K562 (cell line): ENCODE measurements at regions not wholly inside any gene's neighbourhood (a gene's known extent, or its start where the extent isn't known, plus 50 kb on each side); places are given as distances from the start of the nearest gene placed in this dataset.
A peak's percentile ranks its signal among the peaks of the same experiment; 100 is the strongest.

Source experiments
- ATAC-seq: fragments of 200-7000 bp; cut with Tn5 transposase; 3 replicates; pipeline ENCODE4 v1.9.1; 2020; ENCODE audit warnings: moderate library complexity
- BruUV-seq: library from RNA; stranded (reverse); fragments of 400-500 nt; replicated peaks from 2 replicates; lab custom pipeline; 2021; lab: Mats Ljungman, UMichigan
- CTCF ChIA-PET: fragments of 300-600 bp; formaldehyde crosslinking; extraction: SDS; loops from one replicate; lab custom pipeline; 2021; ENCODE audit warnings: low intra/inter-chr PET ratio; lab: Yijun Ruan, JAX
- POLR2A ChIA-PET: fragments of 300-600, 350-650 bp; sonication (Branson Sonifier 250); formaldehyde crosslinking; extraction: SDS; loops from one replicate; lab custom pipeline; 2021; ENCODE audit warnings: antibody characterized with exemption, inconsistent platforms; lab: Yijun Ruan, JAX
- DNase-seq, 4 experiments: peaks; one replicate each; pipeline versions ENCODE4 v3.0.0 to v3.0.0-alpha.2; 2011 to 2018; ENCODE audit warnings: low spot score in 3 of 4, mixed read lengths in 3 of 4; ENCODE audit errors: extremely low read depth in 1 of 4
- FAIRE-seq: peaks from 2 replicates; lab custom pipeline; 2011; peaks lifted over from hg19 to GRCh38; lab: Jason Lieb, UNC
- H2AFZ ChIP-seq: 2 replicates; pipeline ENCODE4 v1.6.0; 2011; ENCODE audit warnings: low read depth, low read length, control low read depth, inconsistent platforms
- H3K27ac ChIP-seq: fragments of 200-600 bp; 3 replicates; pipeline ENCODE4 v1.8.0; 2011; ENCODE audit warnings: low read depth, mild to moderate bottlenecking, control low read depth, inconsistent platforms, low read length, moderate library complexity, mixed read lengths; ENCODE audit errors: extremely low read depth
- H3K27me3 ChIP-seq, 2 experiments: fragments of 300-600 bp in 1 of 2; 2 replicates in 1 of 2; 3 replicates in 1 of 2; pipeline versions ENCODE4 v1.6.0 to v1.8.0; 2011; ENCODE audit warnings: inconsistent platforms in 2 of 2, low read length in 2 of 2, mild to moderate bottlenecking in 1 of 2, mixed read lengths in 1 of 2, moderate library complexity in 1 of 2; ENCODE audit not compliant: control insufficient read depth in 2 of 2, insufficient read depth in 2 of 2
- H3K36me3 ChIP-seq: fragments of 300-600 bp; 3 replicates; pipeline ENCODE4 v1.8.0; 2011; ENCODE audit warnings: mild to moderate bottlenecking, low read length, inconsistent platforms; ENCODE audit not compliant: control insufficient read depth, insufficient read depth
- H3K4me1 ChIP-seq, 2 experiments: fragments of 200-600 bp in 1 of 2; replicated peaks in 1 of 2; 2 replicates in 1 of 2; 3 replicates in 1 of 2; pipeline versions ENCODE4 v1.5.1 to v1.8.0; 2011; ENCODE audit warnings: inconsistent platforms in 2 of 2, low read length in 2 of 2, mild to moderate bottlenecking in 1 of 2, mixed read lengths in 1 of 2, moderate library complexity in 1 of 2; ENCODE audit not compliant: control insufficient read depth in 2 of 2, insufficient read depth in 2 of 2
- H3K4me2 ChIP-seq: 2 replicates; pipeline ENCODE4 v1.6.1; 2011; ENCODE audit warnings: low read length, control low read depth, inconsistent platforms, mixed read lengths; ENCODE audit not compliant: insufficient read depth
- H3K4me3 ChIP-seq: fragments of 200-600 bp; sonication (generic), shearing (Covaris generic); 2 replicates; pipeline ENCODE4 v1.5.1; 2016; ENCODE audit warnings: control low read depth, inconsistent platforms
- H3K79me2 ChIP-seq: fragments of 200-600 bp; 3 replicates; pipeline ENCODE4 v1.8.0; 2011; ENCODE audit warnings: low read length, inconsistent platforms; ENCODE audit not compliant: control insufficient read depth, insufficient read depth
- H3K9ac ChIP-seq, 2 experiments: 2 replicates each; pipeline versions ENCODE4 v1.6.0 to v1.6.1; 2011; ENCODE audit warnings: low read depth in 2 of 2, low read length in 2 of 2, control low read depth in 1 of 2, inconsistent platforms in 1 of 2, mild to moderate bottlenecking in 1 of 2, mixed read lengths in 1 of 2; ENCODE audit not compliant: insufficient read depth in 1 of 2
- H3K9me1 ChIP-seq: one replicate; pipeline ENCODE4 v1.6.0; 2011; ENCODE audit warnings: inconsistent platforms, mild to moderate bottlenecking, low read length, moderate library complexity; ENCODE audit not compliant: control insufficient read depth, insufficient read depth
- H3K9me3 ChIP-seq: replicated peaks from 2 replicates; pipeline ENCODE4 v1.5.1; 2011; ENCODE audit warnings: low read depth, low read length, inconsistent platforms; ENCODE audit not compliant: control insufficient read depth, insufficient read depth
- H4K20me1 ChIP-seq: replicated peaks from 2 replicates; pipeline ENCODE4 v1.6.1; 2011; ENCODE audit warnings: low read length, inconsistent platforms, mixed read lengths; ENCODE audit not compliant: control insufficient read depth, insufficient read depth
- GTF2E2 ChIP-seq: fragments of 200-800 bp; sonication (Bioruptor generic); IDR thresholded peaks from 2 replicates; pipeline ENCODE4 v1.6.1; 2016; ENCODE audit warnings: missing genetic modification characterization, missing compliant biosample characterization
- MAFG ChIP-seq: fragments of 450-650 bp; conservative IDR thresholded peaks from 2 replicates; pipeline ENCODE4 v1.6.1; 2016; ENCODE audit warnings: missing genetic modification characterization, missing compliant biosample characterization
- PHB2 ChIP-seq: fragments of 450-650 bp; IDR thresholded peaks from 2 replicates; pipeline ENCODE4 v1.6.1; 2017; ENCODE audit warnings: low read depth
- in situ Hi-C: fragments of 300-500 bp; cut with MboI; formaldehyde crosslinking; loops from 4 replicates; pipeline ENCODE4 v1.15.0; 2018; ENCODE audit warnings: inconsistent platforms, mixed read lengths
- intact Hi-C: fragments of 100-400 bp; cut with micrococcal nuclease; formaldehyde crosslinking; loops from 2 replicates; pipeline ENCODE4 v1.14.2; 2022
- TF ChIP-seq, protein P1 (sequence below), 3 experiments: fragments of 200-800 bp in 1 of 3; sonication (Bioruptor generic) in 1 of 3; sonication (generic) in 1 of 3; formaldehyde crosslinking in 1 of 3; IDR thresholded peaks; 2 replicates each; pipeline versions ENCODE4 v1.6.1 to v1.8.0; 2016 to 2022; ENCODE audit warnings: mild to moderate bottlenecking in 2 of 3, missing compliant biosample characterization in 2 of 3, missing genetic modification characterization in 2 of 3, missing genetic modification reagents in 1 of 3

DNA sequence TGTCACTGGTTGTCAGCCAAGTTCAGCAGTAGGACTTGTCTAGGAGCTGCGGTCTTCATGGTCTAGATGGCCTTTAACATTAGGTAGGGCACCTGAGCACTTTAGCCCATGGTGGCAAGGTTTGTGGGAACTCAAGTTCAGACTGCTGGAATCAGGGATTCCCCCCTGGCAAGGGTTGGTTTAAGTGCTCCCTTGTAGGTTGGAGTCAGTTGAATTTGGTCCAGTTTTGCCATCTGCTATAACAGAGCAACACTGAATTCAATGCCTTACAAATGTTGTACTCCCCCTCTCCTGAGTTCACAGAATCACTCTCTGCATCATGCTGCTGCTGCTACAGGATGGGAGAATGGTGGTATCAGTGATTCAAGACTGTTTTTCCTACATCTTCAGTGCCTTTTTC, 509.3 kb downstream of the VGLL3 start (continued):
- TF ChIP-seq, protein P1, sequence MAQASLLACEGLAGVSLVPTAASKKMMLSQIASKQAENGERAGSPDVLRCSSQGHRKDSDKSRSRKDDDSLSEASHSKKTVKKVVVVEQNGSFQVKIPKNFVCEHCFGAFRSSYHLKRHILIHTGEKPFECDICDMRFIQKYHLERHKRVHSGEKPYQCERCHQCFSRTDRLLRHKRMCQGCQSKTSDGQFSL (CRISPR knock-in tag; IDR thresholded peaks at IDR 0.05) = no peak
- TF ChIP-seq, protein P1 (tag; IDR thresholded peaks at IDR 0.05) = no peak
- no peak for TF ChIP-seq PHB2
- TF ChIP-seq, all 486 proteins: peak for 0

DNA sequence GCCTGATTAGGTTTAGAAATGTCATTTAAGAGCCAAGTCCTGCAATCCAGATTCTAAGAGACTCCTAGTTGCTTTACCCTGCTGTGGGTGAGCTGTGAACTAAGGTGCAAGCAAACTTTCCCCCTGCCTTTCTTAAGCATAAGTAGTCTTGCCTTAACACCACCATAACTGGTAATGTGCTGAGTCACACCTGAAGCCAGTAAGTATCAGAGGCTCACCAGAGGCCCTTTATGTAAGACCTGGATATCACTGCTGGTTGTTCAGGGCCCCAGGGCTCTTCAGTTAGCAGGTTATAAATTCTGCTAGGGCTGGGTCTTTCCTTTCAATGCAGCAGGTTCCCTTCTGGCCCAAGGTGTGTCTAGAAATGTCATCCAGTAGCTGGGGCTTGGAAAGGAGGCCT, 509.9 kb downstream of the VGLL3 start:
- Histone ChIP-seq H3K4me2 (no peak overlapping the region), H3K79me2 (no peaks in the 10 kb centered on the region), H2AFZ (no peak overlapping the region), H3K4me3 (no peak overlapping the region), H3K9me1 (no peaks in the 10 kb centered on the region), H3K9ac (no peak overlapping the region), H3K36me3 (no peaks in the 10 kb centered on the region), H3K9me3 (no peaks in the 10 kb centered on the region), H3K4me1 (no peaks in the 10 kb centered on the region), H4K20me1 (no peaks in the 10 kb centered on the region), H3K27me3 (no peaks in the 10 kb centered on the region), H3K27ac (no peak overlapping the region)
- intact Hi-C loops = no loop called here
- BruUV-seq = no TSS peak
- no peak for FAIRE-seq
- POLR2A ChIA-PET = no interaction called here
- ATAC-seq = no peak
- no peak for TF ChIP-seq GTF2E2 (tag)
- 0 out of 2 replicates have a peak, but pooled peaks have one; percentile 5 for TF ChIP-seq MAFG (tag)
- CTCF ChIA-PET = no interaction called here
- in situ Hi-C loops = no loop called here
- DNase-seq = no peak
